Amniotic stem cell (primary cell): ENCODE measurements at regions not wholly inside any gene's neighbourhood (a gene's known extent, or its start where the extent isn't known, plus 50 kb on each side); places are given as distances from the start of the nearest gene placed in this dataset.

Source experiments
- DNase-seq: peaks from one replicate; lab custom pipeline; 2025; lab: John Stamatoyannopoulos, UW

DNA sequence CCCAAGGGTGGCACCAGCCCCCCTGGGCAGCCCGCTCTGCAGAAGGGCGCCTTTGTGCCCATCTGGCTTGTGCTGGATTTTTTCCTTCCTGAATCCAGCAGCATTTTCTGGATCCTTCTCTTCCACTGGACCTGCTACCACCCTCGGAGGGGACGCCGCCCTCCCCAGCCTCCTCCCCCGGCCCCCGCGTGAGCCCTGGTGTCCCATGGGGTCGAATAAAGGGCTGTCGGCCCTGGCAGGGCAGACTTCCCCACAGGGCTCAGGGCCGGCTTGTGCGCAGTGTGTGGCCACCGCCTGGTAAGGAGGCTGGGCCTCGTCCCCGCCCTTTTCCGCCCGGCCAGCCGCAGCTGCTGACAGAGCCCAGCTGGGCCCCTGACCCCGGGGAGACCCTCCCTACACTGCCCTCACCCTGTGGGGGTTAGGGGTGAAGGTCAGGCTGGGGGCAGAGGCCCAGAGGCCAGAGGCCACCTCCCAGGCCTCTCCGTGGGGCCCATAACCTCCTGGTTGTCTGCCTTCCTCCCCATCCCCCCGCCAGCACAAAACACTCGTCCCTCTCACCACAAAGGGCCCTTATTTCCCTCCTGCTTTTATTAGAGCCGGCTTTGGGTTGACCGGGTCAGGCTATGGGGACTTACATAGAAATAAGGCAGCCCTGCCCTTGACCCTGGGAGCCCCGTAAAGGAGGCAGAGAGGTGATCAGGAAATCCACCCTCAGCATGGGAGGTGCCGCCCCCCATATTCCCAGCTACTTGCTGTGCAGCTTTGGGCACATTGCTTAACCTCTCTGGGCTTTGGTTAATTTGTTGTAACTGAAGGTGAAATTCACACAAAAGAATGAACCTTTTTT is 179.3 kb upstream of the CIBAR2 start:
- no peak for DNase-seq

DNA sequence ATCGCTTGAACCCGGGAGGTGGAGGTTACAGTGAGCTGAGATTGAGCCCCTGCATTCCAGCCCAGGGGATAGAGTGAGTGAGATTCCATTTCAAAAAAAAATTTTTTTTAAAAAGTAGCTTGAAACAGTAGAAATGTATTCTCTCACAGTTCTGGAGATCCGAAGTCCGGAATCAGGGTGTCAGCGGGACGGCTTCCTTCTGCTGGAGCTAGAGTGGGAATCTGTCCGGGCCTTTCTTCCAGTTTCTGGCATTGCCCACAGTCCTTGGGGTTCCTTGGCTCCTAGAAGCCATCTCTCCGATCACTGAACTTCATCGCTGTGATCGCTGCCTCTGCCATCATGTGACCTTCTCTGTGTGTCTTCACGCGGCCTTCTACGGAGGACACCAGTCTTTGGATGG is 181.2 kb upstream of the CIBAR2 start:
- DNase-seq, result no peak

DNA sequence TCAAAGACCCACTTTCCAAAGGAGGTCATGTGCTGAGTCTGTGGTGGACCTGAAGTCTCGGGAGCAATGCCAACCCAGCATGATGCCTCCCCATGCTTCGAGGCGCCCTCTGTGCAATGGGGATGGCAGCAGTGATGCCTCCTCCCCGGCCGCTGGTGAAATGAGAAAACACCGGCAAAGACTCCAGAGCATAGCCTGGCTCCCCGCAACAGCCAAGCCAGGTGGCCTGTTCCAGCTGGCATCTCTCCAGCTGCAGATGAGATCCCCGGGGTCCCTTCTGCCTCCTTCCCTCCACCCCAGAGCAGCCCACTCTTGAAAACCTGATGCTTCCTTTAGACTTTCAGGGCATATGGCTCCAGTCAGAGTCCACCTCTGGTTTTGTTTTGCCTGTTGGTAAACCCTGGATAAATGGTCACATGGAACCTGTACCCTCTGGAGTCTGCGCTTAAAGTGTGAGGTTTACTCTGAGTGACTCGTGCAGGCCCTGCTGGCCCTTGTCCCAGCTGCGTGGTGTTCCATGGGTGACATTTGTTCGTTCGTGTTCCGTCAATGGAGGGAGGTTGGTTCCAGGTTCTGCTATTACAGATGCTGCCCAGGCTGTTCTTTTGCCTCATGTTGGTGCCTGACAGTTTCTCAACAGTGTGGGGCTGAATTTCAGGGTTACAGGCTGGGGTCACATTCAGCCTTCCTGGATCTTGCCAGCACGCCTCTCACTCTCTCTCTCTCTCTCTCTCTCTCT is 181.8 kb upstream of the CIBAR2 start:
- no peak for DNase-seq

DNA sequence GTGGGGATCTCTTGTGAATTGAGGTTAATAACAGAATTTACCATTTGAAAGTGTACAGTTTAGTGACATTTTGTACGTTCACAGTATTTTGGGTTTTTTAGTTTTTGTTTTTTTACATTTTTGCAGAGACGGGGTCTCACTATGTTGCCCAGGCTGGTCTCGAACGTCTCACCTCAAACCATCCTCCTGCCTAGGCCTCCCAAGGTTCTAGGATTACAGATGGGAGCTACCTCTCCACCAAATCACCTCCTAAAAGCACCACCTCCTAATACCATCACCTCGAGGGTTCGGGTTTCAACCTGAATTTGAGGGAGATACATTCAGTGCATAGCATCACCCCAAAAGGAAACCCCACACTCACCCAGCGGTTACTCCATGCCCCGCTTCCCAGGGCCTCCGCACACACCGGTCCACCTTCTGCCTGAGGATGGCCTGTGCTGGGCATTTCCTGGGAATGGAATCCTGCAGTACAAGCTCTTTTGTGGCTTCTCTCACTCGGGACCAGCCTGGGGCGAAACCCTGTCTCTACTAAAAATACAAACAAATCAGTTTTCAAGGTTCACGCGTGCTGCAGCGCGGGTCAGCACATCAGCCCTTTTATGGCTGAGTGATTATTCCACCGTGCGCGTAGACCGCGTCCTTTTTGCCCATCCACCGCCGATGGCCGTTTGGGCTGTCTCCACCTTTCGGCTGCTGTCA is 182.7 kb upstream of the CIBAR2 start:
- no peak for DNase-seq

DNA sequence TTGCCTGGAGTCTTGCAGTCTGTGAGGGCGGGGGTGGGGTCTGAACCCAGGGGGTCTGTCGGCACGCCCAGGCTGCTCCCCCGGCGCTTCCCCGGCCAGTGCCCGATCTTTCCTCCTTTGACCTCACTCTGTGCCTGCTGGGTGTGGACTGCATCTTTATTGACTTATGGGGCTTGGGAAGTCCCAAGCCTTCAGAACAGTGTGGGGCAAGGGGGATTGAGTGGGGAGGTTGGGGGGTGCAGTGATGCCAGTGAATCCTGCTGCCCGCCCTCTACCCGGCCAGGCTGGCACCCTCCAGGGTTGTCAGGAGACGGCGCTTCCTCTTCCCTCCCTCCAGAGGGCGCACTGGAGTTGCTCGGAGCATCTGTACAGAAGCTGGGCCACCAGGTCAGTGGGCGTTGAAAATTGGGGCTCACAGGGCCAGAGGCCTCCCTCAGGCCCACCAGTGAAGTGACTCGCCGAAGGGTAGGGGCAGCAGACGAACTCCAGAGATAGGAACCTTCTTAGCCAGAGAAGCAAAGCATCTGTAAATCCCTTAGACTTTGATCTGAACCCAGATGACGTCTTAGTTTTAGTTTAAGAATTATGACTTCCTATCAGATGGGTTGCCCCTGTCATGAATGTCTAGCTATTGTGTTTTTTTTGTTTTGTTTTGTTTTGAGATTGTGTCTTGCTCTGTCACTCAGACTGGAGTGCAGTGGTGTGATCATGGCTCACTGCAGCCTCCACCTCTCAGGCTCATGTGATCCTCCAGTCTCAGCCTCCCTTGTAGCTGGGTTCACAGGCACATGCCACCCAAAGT is 184.8 kb upstream of the CIBAR2 start:
- DNase-seq, result no peak

DNA sequence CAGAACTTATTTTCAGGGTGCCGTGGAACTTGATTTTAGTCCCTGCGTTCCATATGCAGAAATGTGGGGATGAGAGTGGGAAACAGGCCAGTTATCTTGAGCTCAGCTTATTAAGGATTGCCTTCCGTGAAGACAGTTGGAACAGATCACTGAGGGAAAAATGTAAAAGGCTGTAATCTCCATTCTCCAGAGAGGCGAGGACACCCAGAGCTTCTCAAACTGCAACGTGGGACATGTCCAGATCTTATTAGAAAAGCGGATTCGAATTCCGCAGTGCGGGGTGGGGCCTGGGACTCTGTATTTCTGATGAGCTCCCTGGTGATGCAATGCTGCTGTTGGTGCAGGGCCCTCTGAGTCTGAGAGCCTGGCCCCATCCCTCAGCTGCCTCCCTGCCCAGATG is 185.6 kb upstream of the CIBAR2 start:
- no peak for DNase-seq

DNA sequence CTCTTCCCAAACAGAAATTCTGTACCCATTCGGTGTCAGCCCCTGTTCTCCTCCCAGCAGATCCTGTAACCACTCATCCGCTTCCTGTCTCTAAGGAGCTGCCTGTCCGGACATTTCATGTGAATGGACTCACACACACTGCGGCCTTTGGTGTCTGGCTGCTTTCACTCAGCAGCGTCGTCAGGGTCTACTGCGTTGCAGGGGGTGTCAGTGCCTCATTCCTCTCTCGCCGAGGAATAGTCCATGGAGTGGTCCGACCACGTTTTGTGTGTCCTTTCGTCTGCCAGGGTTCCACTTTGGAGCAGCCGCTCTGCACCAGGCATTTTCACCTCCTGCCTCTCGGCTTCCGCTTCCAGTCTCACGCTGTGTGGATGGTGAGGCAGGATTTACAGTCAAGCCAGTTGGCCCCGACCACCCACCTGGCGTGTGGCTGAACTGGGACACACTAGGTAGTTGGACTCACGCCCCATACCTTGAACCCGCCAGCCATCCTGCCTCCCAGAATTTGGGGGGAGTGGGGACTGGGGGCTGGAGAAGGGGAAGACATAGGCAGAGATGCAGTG is 188.2 kb upstream of the CIBAR2 start:
- no peak for DNase-seq

DNA sequence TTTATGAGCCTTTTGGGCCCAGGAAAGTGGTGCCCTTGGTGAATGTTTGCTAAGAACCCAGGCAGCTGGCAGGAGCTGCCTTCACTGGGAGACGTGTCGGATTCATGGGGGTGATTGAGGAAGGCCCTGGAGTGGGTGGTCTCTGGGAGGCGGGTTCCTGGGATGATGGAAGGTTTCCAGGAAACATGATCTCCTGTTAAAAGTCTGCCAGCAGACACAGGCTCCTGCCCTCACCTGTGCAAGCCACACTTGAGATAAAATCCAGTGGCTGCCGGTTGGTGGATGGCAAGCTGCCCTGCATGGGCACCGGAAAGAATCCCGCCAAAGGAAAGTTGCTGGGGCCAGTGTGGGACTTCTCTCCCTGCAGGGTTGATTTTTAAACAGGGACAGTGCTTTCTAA is 189.0 kb upstream of the CIBAR2 start:
- no peak for DNase-seq

DNA sequence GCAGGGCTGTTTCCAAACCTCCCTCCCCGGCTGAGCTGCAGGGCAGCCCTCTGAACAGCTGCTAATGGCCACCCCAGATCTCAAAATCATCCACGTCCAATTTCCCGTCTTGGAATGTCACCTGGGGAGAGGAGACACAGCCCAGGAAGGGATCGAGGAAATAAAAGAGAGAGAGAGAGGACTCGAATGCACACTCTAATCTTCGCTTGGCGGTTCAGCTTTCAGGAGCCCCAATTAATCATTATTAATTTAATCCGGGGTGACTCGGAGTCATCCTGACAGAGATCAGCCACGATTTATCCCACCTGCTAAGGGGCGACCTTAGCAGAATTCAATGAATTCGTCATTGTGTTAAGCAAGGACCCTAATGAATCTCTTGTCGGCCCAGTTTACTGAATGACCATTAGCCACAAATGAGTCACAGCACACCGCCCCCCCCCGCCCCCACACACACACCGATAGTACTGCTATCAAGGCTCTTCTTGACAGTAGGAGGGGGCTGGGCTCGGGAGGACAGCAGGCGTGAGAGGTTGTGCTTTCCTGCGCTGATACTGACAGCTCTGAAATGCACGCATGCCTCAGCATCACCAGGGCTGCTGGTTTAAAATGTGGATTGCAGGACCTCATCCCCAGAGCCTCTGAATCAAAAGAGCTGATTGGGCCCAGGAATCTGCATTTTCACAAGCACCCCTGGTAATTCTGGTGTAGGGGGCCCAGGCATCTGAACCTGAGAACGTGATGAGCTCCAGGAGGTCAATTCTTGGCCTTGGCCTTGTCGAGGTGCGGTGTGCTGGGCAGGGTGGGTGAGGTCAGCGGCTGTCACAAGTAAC is 190.0 kb upstream of the CIBAR2 start:
- DNase-seq, result no peak

DNA sequence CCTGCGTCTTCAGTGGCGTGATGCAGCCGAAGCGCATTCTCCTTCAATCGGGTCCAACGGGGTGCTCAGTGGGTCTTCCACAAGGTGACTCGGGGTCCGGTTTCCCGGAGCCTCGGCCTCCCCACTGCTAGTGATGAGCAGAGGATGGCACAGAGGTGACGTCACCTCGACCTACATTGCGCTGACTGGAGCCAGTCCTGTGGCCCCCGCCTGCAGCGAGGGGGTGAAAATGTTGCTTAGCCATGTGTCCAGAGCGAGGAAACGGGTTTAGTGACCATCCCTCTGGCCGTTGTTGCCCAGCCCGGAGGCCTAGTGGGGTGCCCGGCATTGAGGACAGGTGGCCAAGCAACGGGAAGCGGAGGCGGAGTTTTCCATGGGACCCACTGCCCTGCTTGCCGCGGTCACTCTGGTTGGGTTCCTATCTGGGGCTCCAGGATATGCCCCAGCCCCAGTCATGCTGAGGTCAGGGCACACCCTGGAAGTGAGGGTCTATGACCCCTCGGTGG is 190.6 kb upstream of the CIBAR2 start:
- DNase-seq, result no peak

DNA sequence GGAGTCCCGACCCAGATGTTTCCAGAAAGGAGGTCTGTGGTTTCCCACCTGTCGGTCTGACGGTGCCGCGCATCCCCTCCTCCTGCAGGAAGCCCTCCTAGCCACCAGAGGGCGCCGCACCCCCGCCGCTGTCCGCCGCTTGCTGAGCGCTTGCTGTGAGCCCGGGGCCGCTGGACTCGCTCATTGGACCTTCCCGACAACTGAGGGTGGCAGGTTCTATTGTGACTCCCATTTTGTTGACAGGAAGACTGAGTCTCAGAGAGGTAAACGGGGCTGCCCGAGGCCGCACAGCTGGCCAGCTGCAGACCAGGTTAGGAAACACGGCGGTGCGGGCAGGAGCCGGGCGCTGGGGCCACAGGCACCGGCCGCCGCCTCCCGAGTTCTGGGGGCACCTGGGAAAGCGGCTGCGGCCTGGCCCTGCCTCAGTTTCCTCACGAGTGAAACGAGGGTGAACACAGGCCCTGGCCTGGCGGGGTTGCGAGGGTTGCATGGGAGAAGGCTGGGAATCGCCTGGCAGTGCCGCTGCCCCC is 191.1 kb upstream of the CIBAR2 start:
- no peak for DNase-seq

DNA sequence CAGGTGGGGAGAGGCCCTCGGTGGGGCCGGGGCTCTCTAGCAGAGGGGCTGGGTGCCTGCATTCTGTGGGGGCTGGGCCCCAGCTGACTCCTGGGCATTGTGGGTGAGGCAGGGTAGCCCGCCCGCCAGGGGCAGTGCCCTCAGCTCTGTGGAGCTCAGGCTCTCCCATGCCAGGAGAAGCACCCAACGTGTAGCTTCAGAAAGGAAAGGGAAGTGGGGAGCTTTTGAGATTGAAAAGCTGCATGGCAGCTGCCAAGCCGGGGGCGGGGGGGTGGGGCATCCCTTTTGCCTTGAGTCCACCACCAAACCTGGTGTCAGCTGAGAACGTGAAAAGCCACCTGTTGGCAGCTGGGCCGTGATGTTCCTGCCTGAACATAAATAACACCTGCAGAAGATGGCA is 192.1 kb upstream of the CIBAR2 start:
- no peak for DNase-seq

DNA sequence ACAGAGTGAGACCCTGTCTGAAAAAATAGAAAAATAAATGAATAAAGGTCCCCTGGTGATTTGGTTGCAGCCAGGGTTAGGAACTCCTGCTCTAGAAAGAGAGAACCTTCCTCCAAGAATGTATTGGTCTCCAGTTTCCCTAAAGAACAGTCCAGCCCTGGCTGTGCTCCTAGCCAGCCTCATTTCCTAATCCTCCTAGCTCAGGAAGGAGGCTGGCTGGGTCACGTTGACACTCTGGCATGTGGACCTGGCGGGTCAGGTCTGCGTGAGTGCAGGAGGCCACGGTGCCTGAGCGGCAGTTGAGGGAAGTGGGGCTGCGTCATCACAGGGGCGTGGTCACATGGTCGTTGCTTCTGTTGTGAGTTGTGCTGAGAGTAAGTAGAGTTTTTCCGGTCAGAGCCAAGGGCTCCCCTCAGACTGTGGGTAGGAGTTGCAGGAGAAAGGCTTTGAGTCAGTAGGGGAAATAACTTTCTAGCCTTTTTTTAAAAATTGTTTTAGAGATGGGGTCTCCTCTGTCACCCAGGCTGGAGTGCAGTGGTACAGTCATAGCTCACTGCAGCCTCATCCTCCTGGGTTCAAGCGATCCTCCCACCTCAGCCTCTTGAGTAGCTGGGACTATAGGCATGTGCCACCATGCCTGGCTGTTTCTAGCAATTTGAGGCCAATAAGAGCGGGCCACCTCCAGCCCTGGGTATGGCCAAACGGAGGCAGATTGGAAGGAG is 194.0 kb upstream of the CIBAR2 start:
- DNase-seq, result peak; percentile 44

DNA sequence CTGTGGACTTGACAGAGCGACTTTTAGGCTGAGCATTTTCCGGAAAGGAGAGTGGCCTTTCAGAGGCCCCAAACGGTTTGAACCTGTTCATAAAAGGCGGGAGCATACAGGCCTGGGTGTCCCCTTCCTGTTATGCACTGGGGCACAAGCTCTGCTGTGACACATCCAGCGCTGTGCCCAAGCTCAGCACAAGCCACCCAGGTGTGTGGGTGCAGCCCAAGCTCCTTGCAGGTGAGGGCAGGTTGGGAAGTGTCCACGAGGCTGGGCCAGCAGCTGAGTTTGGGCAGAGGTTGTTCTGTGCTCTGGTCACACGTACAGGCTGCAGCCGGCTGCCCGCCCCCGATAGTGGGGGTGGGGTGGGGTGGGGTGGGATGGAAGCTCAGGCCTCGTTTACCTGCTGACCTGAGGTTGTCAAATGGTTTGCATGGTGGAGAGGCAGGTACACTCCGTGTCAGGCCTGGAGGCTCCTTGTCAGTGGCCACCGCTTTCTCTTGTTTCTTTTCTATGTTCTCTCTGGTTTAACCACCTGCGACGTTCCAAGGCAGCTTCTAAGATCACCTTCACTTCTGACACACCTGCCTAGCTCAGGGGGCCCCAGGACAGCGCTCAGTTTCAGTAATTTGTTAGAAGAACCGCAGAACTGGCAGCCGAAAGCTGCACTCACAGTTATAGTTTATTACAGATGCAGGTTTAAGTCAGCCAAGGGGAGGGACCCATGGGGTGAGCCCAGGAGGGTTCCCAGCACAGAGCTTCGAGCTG is 194.7 kb upstream of the CIBAR2 start:
- DNase-seq, result no peak

DNA sequence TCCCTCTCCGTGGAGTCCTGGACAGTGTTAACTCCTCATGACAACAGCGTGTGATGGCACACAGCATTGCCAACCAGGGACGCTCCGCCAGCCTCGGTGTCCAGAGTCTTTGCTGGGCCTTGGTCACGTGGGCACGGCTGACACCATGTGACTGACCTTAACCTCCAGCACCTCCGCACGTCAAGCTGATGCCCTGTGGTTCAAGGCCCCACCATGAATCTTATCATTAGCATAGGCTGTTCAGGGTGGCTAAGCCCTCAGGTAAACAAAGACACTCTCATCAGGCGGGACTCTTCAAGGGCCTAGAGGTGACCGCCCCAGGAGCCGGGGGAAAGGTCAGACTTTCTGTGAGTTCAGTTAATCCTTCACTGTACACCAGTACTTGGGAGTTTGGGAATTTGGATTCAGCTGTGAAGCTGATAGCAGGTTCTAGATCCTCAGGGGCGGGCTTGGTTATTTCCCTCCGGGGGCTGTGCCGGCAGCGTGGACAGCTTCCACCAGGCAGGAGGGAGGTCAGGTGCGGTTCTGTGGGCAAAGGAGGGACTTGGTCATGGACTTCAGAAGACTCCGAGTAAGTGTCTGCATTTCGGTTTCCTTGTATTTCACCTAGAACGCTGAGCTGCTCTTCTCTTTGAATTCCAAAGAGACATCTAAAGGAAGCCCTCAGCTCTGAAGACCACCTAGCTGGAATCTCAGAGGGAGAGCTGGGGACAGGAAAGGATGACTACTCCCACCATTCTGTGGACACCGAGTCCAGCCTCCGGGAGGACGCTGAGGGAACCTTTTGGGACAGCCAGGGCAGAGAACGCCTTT is 195.5 kb upstream of the CIBAR2 start:
- DNase-seq, result no peak

DNA sequence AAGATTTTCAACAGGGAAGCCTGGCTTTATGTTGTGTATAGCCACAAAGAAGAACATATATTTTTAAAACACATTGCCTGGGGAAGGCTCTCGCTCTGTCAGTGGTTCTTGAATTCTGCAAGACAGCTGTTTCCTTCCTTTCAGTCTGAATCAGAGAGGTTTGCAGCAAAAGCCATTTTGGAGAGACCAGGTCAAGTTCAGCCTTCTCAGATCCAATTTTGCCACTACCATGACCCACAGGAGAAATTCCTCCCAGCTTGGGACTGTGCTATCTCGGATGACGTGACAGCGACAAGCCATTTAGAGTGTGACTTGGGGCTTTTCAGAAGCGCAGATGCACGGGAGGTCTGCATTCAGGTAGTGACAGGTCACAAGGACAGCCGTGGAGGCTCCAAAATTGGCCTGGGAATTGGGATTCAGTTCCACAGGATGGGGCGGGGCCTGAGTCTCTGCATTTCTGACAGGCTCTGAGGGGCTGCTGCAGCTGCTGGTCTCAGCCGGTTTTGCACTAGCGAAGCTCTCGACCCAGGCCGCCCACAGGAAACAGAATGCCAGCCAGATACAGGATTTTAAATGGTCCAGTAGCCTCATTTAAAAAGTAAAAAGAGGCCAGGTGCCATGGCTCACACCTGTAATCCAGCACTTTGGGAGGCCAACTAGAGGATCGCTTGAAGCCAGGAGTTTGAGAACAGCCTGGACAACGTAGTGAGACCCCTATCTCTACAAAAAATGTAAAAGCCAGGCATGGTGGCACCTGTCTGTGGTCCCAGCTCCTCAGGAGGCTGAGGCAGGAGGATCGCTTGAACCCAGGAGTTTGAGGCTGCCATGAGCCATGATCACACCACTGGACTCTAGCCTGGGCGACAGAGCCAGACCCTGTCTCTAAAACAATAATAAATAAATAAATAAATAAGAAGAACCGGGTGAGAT is 196.6 kb upstream of the CIBAR2 start:
- DNase-seq, result no peak
